Heart left ventricle (tissue), 13 donors: ENCODE measurements at regions not wholly inside any gene's neighbourhood (a gene's known extent, or its start where the extent isn't known, plus 50 kb on each side); places are given as distances from the start of the nearest gene placed in this dataset.

Experiments
- POLR2A ChIP-seq, 2 donors: fragments of 450-650 bp; IDR thresholded peaks; one replicate each; pipeline ENCODE4 v1.6.1; 2017; ENCODE audit warnings: antibody characterized with exemption in 2 of 2, mild to moderate bottlenecking in 2 of 2, moderate library complexity in 2 of 2
- TF ChIP-seq, protein P1 (sequence below), 12 donors: fragments of 200-600 bp; sonication (generic) in 4 of 12; IDR thresholded peaks; one replicate each; pipeline versions ENCODE4 v1.5.0 to v1.8.0; 2018 to 2022; ENCODE audit warnings: antibody characterized with exemption in 12 of 12, mild to moderate bottlenecking in 5 of 12
- donor health status: ischemic (EF 13 %, LVEDD 7.1; RV severe dilation, severe dysfunction).
- donor health status: DM: no; HTN: yes; CAD: no.
- donor health status: DM: no; HTN: no; CAD: no.
- donor health status: ischemic (EF 25% LVEDD 6.9; RV normal size, moderate dysfunction).
- donor health status: ischemic (EF 25% LVEDD 5.7; RV mildly dilated, moderate dysfunction).
- donor health status: ischemic (EF 35%, LVEDD 5.7; RV mildly dilated, moderate dysfunction).
- donor health status: nonischemic (EF 11% LVEDD 7.7; RV severe dilation, severe dysfunction).
- donor health status: DM: yes; HTN: yes; CAD: no.
- donor health status: PGD.
- donor health status: ischemic (EF 29% LVEDD 5.4; RV normal size, mild dysfunction).
- donor health status: nonischemic (EF 23%, LVEDD 6.1; RV moderate dilation, normal function).

DNA sequence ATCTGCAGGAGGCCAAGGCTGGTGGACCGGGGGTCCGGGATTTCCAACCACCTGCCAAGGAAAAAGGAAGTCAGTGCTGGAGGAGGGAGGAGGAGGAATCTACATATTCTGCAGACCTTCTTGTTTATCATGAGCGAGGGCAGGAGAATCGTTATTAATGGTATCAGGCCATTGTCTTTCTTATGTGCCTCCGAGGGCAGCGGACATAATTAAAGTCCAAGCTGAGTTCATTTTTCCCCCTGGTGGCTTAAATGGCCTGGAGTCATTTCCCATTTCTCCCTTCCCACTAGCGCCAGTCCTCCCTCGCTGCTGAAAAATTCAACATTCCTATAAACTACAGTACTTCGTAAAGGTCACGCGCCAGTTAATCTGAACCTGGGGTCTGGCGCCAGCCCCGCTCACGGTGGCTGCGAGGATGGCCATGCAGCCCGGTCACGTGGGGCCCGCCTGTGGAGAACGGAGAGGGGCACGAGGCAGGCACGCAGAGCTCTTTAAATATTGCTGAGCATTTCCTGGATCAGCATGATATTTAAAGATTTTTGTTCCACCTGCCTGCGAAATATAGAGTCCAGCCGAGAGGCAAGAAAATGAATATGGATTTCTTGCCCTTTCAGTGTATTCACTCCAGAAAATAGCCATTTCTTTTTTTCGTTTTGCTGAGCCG, 85.2 kb upstream of the PCDH8 start:
- TF ChIP-seq, protein P1, sequence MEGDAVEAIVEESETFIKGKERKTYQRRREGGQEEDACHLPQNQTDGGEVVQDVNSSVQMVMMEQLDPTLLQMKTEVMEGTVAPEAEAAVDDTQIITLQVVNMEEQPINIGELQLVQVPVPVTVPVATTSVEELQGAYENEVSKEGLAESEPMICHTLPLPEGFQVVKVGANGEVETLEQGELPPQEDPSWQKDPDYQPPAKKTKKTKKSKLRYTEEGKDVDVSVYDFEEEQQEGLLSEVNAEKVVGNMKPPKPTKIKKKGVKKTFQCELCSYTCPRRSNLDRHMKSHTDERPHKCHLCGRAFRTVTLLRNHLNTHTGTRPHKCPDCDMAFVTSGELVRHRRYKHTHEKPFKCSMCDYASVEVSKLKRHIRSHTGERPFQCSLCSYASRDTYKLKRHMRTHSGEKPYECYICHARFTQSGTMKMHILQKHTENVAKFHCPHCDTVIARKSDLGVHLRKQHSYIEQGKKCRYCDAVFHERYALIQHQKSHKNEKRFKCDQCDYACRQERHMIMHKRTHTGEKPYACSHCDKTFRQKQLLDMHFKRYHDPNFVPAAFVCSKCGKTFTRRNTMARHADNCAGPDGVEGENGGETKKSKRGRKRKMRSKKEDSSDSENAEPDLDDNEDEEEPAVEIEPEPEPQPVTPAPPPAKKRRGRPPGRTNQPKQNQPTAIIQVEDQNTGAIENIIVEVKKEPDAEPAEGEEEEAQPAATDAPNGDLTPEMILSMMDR (IDR thresholded peaks at IDR 0.05), result no peak
- TF ChIP-seq POLR2A (IDR thresholded peaks at IDR 0.05), result no peak
